ENCODE measurements at regions not wholly inside any gene's neighbourhood (a gene's known extent, or its start where the extent isn't known, plus 50 kb on each side); places are given as distances from the start of the nearest gene placed in this dataset.

- TF ChIP-seq CTCF (IDR thresholded peaks at IDR 0.05; ENCODE audit: poor library complexity, severe bottlenecking): no peak
- TF ChIP-seq EP300 (conservative IDR thresholded peaks at IDR 0.05; ENCODE audit: poor library complexity, severe bottlenecking): peak; percentile 97
- TF ChIP-seq SMC3 (conservative IDR thresholded peaks at IDR 0.05; ENCODE audit: poor library complexity): peak; percentile 10
- peak; percentile 85 for TF ChIP-seq POLR2AphosphoS5 (IDR thresholded peaks at IDR 0.05)
- TF ChIP-seq EZH2 (IDR thresholded peaks at IDR 0.05; ENCODE audit: borderline replicate concordance, insufficient read depth, low read length, poor library complexity, severe bottlenecking): no peak
- TF ChIP-seq REST (IDR thresholded peaks at IDR 0.05; ENCODE audit: borderline replicate concordance): no peak
- no peak for TF ChIP-seq RAD21 (conservative IDR thresholded peaks at IDR 0.05)
These were observed 263.2 kb downstream of the ISL1 start for GRCh38 chr5:51646482-51646881.

Measured in neural cell (in vitro differentiated cells).